Spleen (tissue), 7 donors: ENCODE measurements at regions not wholly inside any gene's neighbourhood (a gene's known extent, or its start where the extent isn't known, plus 50 kb on each side); places are given as distances from the start of the nearest gene placed in this dataset.

Experiments used
- POLR2A ChIP-seq, 3 donors: fragments of 450-650 bp; IDR thresholded peaks; one replicate each; pipeline ENCODE4 v1.5.1; 2017; ENCODE audit warnings: antibody characterized with exemption in 3 of 3, mild to moderate bottlenecking in 1 of 3
- POLR2AphosphoS5 ChIP-seq, 3 donors: sonication (generic); formaldehyde crosslinking; IDR thresholded peaks; one replicate each; pipeline ENCODE4 v1.5.1; 2017; ENCODE audit warnings: antibody characterized with exemption in 3 of 3
- TF ChIP-seq, protein P1 (sequence below), 11 experiments: fragments of 200-600 bp in 7 of 11; fragments of 450-650 bp in 4 of 11; sonication (generic) in 4 of 11; IDR thresholded peaks in 8 of 11; conservative IDR thresholded peaks in 3 of 11; 1 replicate in 7 of 11; 2 replicates in 4 of 11; pipeline versions ENCODE4 v1.4.0 to v1.8.0; 2016 to 2021; ENCODE audit warnings: antibody characterized with exemption in 11 of 11, inconsistent platforms in 4 of 11, mild to moderate bottlenecking in 1 of 11
- donor health status: DM: no; HTN: no; CAD: no; lungs with moderate emphysema.
- donor health status: DM: no; HTN: no; CAD: no.
- donor health status: DM: no; HTN: no; CAD: no.

DNA sequence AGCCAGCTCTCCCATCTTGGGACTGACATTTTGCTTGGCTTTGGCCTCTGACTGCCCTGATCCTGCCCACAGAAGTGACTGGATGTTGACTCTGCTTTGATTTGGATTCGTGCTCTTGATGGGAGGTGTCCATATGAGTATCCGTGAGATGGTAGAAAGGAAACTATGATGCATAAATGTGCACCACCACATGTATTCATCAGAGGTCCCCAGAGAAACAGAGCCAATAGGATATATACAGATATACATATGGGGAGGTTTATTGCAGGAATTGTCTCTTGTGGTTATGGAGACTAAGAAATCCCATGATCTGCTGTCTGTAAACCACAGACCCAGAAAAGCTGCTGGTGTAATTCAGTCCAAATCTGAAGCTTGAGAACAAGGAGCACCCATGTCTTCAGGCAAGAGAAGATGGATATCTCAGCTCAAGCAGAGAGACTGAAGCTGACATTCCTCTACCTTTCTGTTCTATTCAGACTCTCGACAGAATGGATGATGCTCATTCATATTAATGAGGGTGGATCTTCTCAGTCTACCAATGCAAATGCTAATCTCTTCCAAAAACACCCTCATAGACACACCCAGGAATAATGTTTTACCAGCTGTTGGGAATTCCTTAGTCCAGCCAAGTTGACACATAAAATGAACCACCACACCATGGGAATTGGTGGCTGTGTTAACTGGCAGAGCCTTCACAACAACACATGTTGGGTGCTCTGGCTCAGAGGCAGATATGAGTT is 390.7 kb downstream of the CCSER2 start:
- TF ChIP-seq, protein P1, sequence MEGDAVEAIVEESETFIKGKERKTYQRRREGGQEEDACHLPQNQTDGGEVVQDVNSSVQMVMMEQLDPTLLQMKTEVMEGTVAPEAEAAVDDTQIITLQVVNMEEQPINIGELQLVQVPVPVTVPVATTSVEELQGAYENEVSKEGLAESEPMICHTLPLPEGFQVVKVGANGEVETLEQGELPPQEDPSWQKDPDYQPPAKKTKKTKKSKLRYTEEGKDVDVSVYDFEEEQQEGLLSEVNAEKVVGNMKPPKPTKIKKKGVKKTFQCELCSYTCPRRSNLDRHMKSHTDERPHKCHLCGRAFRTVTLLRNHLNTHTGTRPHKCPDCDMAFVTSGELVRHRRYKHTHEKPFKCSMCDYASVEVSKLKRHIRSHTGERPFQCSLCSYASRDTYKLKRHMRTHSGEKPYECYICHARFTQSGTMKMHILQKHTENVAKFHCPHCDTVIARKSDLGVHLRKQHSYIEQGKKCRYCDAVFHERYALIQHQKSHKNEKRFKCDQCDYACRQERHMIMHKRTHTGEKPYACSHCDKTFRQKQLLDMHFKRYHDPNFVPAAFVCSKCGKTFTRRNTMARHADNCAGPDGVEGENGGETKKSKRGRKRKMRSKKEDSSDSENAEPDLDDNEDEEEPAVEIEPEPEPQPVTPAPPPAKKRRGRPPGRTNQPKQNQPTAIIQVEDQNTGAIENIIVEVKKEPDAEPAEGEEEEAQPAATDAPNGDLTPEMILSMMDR (IDR thresholded peaks at IDR 0.05 in 8 of 11, conservative IDR thresholded peaks at IDR 0.05 in 3 of 11): no peak
- TF ChIP-seq POLR2A (IDR thresholded peaks at IDR 0.05): no peak
- TF ChIP-seq POLR2AphosphoS5 (IDR thresholded peaks at IDR 0.05): no peak
